SU-DHL-6 (cell line): ENCODE measurements at regions not wholly inside any gene's neighbourhood (a gene's known extent, or its start where the extent isn't known, plus 50 kb on each side); places are given as distances from the start of the nearest gene placed in this dataset.

Source experiments
- H2AFZ ChIP-seq: fragments of 200-600 bp; sonication (generic); 2 replicates; pipeline ENCODE4 v1.6.1; 2014; ENCODE audit warnings: low read depth, mild to moderate bottlenecking, moderate library complexity, mixed read lengths, antibody characterized with exemption, low read length; ENCODE audit not compliant: severe bottlenecking
- H3F3A ChIP-seq: fragments of 200-600 bp; shearing (Covaris generic); 2 replicates; pipeline ENCODE4 v1.6.0; 2016; ENCODE audit warnings: antibody characterized with exemption, mild to moderate bottlenecking; ENCODE audit not compliant: insufficient read depth
- H3K27ac ChIP-seq: fragments of 200-600 bp; sonication (generic); 2 replicates; pipeline ENCODE4 v1.5.1; 2016; ENCODE audit warnings: low read depth, mild to moderate bottlenecking, low read length, moderate library complexity, mixed read lengths
- H3K27me3 ChIP-seq: fragments of 200-600 bp; sonication (generic), shearing (Covaris generic); 2 replicates; pipeline ENCODE4 v1.6.0; 2014; ENCODE audit warnings: mild to moderate bottlenecking, low read length
- H3K36me3 ChIP-seq: fragments of 200-600 bp; sonication (generic); 2 replicates; pipeline ENCODE4 v1.6.1; 2014; ENCODE audit warnings: mild to moderate bottlenecking, low read length, mixed read lengths
- H3K4me2 ChIP-seq: fragments of 300-600, 200-600 bp; shearing (Covaris generic), sonication (generic); 2 replicates; pipeline ENCODE4 v1.6.0; 2014; ENCODE audit warnings: low read length, low read depth, mild to moderate bottlenecking; ENCODE audit not compliant: poor library complexity, severe bottlenecking
- H3K4me3 ChIP-seq: fragments of 200-600 bp; sonication (generic); 2 replicates; pipeline ENCODE4 v1.5.1; 2014; ENCODE audit warnings: antibody characterized with exemption, low read length, mild to moderate bottlenecking, mixed read lengths; ENCODE audit not compliant: insufficient read depth, poor library complexity, severe bottlenecking
- H3K79me2 ChIP-seq: fragments of 200-600 bp; sonication (generic); 2 replicates; pipeline ENCODE4 v1.6.1; 2014; ENCODE audit warnings: mild to moderate bottlenecking, low read length, moderate library complexity; ENCODE audit not compliant: insufficient read depth
- H3K9ac ChIP-seq: fragments of 200-600 bp; sonication (generic); 2 replicates; pipeline ENCODE4 v1.7.0; 2014; ENCODE audit warnings: mild to moderate bottlenecking, low read length
- H3K9me2 ChIP-seq: fragments of 200-600 bp; sonication (generic); replicated peaks from 2 replicates; pipeline ENCODE4 v1.6.1; 2014; ENCODE audit warnings: low read length; ENCODE audit not compliant: insufficient read depth
- H3K9me3 ChIP-seq: fragments of 200-600 bp; sonication (generic); 2 replicates; pipeline ENCODE4 v1.6.1; 2014; ENCODE audit warnings: low read length, mixed read lengths; ENCODE audit not compliant: insufficient read depth
- H4K20me1 ChIP-seq: fragments of 200-600 bp; sonication (generic); 2 replicates; pipeline ENCODE4 v1.6.1; 2014; ENCODE audit warnings: low read depth, mild to moderate bottlenecking, antibody characterized with exemption, low read length, moderate library complexity, mixed read lengths
- CTCF ChIP-seq: fragments of 200-600 bp; sonication (generic); IDR thresholded peaks from one replicate; pipeline ENCODE4 v1.5.1; 2017; ENCODE audit warnings: antibody characterized with exemption, mild to moderate bottlenecking, low read length, moderate library complexity; ENCODE audit not compliant: insufficient read depth, poor library complexity, severe bottlenecking
- EZH2phosphoT487 ChIP-seq: fragments of 200-600 bp; sonication (generic), shearing (Covaris generic); conservative IDR thresholded peaks from 2 replicates; pipeline ENCODE4 v1.6.1; 2018; ENCODE audit warnings: mild to moderate bottlenecking, antibody characterized with exemption, low read length, moderate library complexity, mixed read lengths

GRCh38 chr11:86184728-86185380, 59.7 kb upstream of the EED start:
- Histone ChIP-seq H3K4me3 (no peak overlapping the region), H3K27ac (no peak overlapping the region), H3K27me3 (no peaks in the 10 kb centered on the region), H4K20me1 (no peaks in the 10 kb centered on the region), H3F3A (peaks cover 3% of the 10 kb centered on the region; the same call in 1 of the 2 replicates), H2AFZ (no peak overlapping the region), H3K9ac (no peak overlapping the region), H3K9me3 (no peaks in the 10 kb centered on the region), H3K4me2 (no peak overlapping the region), H3K9me2 (no peaks in the 10 kb centered on the region), H3K79me2 (no peaks in the 10 kb centered on the region), H3K36me3 (no peaks in the 10 kb centered on the region)
- TF ChIP-seq EZH2phosphoT487, result no peak
- TF ChIP-seq CTCF, result no peak

GRCh38 chr11:86183694-86184093, 60.9 kb upstream of the EED start:
- H3K4me3 ChIP-seq, result no peak overlapping the region

GRCh38 chr11:86182976-86183584, 61.5 kb upstream of the EED start:
- Histone ChIP-seq H3K27ac (0 out of 2 replicates have a peak overlapping the region, but pooled peaks have one; percentile 15), H4K20me1 (no peaks in the 10 kb centered on the region), H3K9ac (no peak overlapping the region), H3F3A (peaks cover 3% of the 10 kb centered on the region; the same call in 1 of the 2 replicates), H3K4me3 (no peak overlapping the region), H3K79me2 (no peaks in the 10 kb centered on the region), H3K36me3 (no peaks in the 10 kb centered on the region), H2AFZ (peak overlapping the region; percentile 50), H3K4me2 (peak overlapping the region; percentile 29), H3K27me3 (no peaks in the 10 kb centered on the region), H3K9me2 (no peaks in the 10 kb centered on the region), H3K9me3 (no peaks in the 10 kb centered on the region)
- TF ChIP-seq CTCF, result no peak
- no peak for TF ChIP-seq EZH2phosphoT487

More at GRCh38 chr11:86183694-86184093, 60.9 kb upstream of the EED start:
- H3F3A ChIP-seq, result peaks cover 3% of the 10 kb centered on the region; the same call in 1 of the 2 replicates
- no peaks in the 10 kb centered on the region for H3K27me3 ChIP-seq
- no peak overlapping the region for H3K9ac ChIP-seq
- H3K9me2 ChIP-seq, result no peaks in the 10 kb centered on the region
- no peaks in the 10 kb centered on the region for H3K79me2 ChIP-seq
- H3K27ac ChIP-seq, result 0 out of 2 replicates have a peak overlapping the region, but pooled peaks have one; percentile 15
- TF ChIP-seq EZH2phosphoT487, result no peak
- no peak for TF ChIP-seq CTCF
- no peaks in the 10 kb centered on the region for H3K9me3 ChIP-seq
- H4K20me1 ChIP-seq, result no peaks in the 10 kb centered on the region
- peak overlapping the region; percentile 50 for H2AFZ ChIP-seq
- peak overlapping the region; percentile 29 for H3K4me2 ChIP-seq
- H3K36me3 ChIP-seq, result no peaks in the 10 kb centered on the region
